SH-SY5Y (cell line): ENCODE measurements at regions not wholly inside any gene's neighbourhood (a gene's known extent, or its start where the extent isn't known, plus 50 kb on each side); places are given as distances from the start of the nearest gene placed in this dataset.

Source experiments
- GATA2 ChIP-seq: IDR thresholded peaks from 2 replicates; pipeline ENCODE4 v1.6.1; 2011; ENCODE audit warnings: mild to moderate bottlenecking, low read depth, low read length
- GATA3 ChIP-seq: IDR thresholded peaks from 2 replicates; pipeline ENCODE4 v1.6.1; 2011; ENCODE audit warnings: low read depth, mild to moderate bottlenecking, low read length, moderate library complexity

GRCh38 chr12:43011383-43011926 is 421.9 kb upstream of the PRICKLE1 start:
- TF ChIP-seq GATA3 (no peak), GATA2 (no peak)
